ENCODE measurements at regions not wholly inside any gene's neighbourhood (a gene's known extent, or its start where the extent isn't known, plus 50 kb on each side); places are given as distances from the start of the nearest gene placed in this dataset.
"Not testable (repeated sequence)": the region's sequence is repeated elsewhere in the genome, so short reads cannot be mapped to it uniquely, and the experiment has no call there.

- Histone ChIP-seq H3K4me3 (no peak overlapping the region), H3K9me3 (replicated peaks) (peaks cover 4% of the 10 kb centered on the region; the same call in 1 of the 2 replicates), H3K36me3 (no peaks in the 10 kb centered on the region), H3K4me1 (peaks cover 7% of the 10 kb centered on the region; the same call in 1 of the 2 replicates), H3K27ac (no peak overlapping the region), H3K27me3 (no peaks in the 10 kb centered on the region)
- no peak for DNase-seq
Observed at GRCh38 chr4:30555775-30556174, 164.4 kb upstream of the PCDH7 start.

GRCh38 chr4:30559481-30559880 is 160.7 kb upstream of the PCDH7 start:
- Histone ChIP-seq H3K36me3 (no peaks in the 10 kb centered on the region; the same call in 1 of the 2 replicates), H3K27me3 (no peaks in the 10 kb centered on the region), H3K9me3 (replicated peaks) (peaks cover 4% of the 10 kb centered on the region; the same call in 1 of the 2 replicates), H3K4me1 (no peaks in the 10 kb centered on the region; the same call in 1 of the 2 replicates), H3K4me3 (no peak overlapping the region), H3K27ac (no peak overlapping the region)
- DNase-seq = peak; percentile 32 to 57

DNA sequence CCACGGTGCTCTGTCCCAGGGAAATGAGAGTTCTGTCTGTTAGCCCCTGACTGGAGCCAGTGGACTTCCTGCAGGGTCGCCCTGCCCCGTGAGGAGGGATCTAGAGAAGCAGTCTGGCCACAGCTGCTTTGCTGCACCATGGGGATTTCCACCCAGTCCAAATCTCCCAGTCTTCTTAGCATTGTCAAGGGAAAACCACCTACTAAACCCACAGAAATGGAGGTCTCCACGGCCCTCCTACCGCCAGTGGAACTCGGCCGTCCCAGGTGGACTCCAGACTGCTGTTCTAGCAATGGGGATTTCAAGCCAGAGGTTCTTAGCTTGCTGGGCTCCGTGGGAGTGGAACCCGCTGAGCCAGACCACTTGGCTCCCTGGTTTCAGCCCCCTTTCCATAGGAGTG is 133.3 kb upstream of the PCDH7 start:
- H3K36me3 ChIP-seq = no peaks in the 10 kb centered on the region
- no peak for DNase-seq
- H3K4me1 ChIP-seq = no peaks in the 10 kb centered on the region
- peaks cover 3% of the 10 kb centered on the region for H3K9me3 ChIP-seq (replicated peaks)
- H3K4me3 ChIP-seq = no peak overlapping the region
- H3K27ac ChIP-seq = no peak overlapping the region
- no peaks in the 10 kb centered on the region for H3K27me3 ChIP-seq

DNA sequence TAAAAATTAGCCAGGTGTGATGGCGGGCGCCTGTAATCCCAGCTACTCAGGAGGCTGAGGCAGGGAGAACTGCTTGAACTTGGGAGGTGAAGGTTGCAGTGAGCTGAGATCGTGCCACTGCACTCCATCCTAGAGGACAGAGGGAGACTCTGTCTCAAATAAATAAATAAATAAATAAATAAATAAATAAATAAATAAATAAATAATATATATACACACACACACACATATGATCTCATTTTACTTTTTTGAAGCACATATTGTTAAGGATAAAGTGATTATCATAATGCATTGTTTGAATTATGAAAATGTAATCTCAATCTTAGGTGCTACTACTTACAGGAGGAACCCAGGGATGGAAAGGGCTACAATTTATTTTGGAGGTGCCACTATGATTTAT is 130.5 kb upstream of the PCDH7 start:
- DNase-seq; H3K9me3 ChIP-seq (replicated peaks); H3K4me3 ChIP-seq; H3K27ac ChIP-seq; H3K27me3 ChIP-seq; H3K4me1 ChIP-seq; H3K36me3 ChIP-seq: not testable (repeated sequence)

DNA sequence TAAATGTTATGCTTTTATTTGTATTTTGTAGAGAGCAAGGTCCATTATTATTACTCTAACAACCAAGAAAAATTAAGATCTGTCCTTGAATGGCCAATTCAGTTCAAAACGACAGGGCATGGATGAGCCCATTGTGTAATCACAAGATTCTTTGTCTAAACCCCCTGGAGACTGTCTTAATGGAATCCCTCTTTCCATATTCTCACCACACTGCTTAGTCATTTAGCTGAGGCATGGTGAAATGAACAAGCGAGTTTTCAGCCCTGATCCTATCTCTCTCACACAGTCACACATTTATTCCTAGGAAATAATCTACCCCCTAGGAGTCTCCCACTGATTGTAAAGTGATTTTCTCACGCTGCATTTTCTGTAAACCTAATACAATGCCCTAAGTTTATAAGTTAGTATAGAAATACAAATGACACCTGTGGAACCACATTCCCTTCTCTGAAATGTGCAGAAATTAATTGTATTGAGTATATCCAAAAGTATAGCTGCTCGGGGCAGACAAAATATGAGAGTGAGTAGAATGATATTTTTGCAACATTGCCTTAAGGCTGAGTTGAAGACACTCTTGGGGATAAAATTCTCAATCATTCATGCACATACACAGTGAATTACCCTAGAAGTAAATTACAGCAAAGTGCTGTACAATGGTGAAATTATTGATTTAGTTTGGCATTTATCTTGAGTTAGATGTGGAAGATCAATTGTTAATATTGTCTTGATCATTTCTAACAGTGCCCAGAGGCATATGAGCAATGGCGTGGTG is 119.7 kb upstream of the PCDH7 start:
- H3K27ac ChIP-seq = no peak overlapping the region
- no peaks in the 10 kb centered on the region for H3K36me3 ChIP-seq
- no peak overlapping the region for H3K4me3 ChIP-seq
- peaks cover 16% of the 10 kb centered on the region for H3K4me1 ChIP-seq
- no peaks in the 10 kb centered on the region for H3K27me3 ChIP-seq
- DNase-seq = peak in 1 of 2 experiments; percentile 45
- H3K9me3 ChIP-seq (replicated peaks) = no peaks in the 10 kb centered on the region; the same call in 1 of the 2 replicates

GRCh38 chr4:30601070-30601865 is 118.9 kb upstream of the PCDH7 start:
- H3K27me3 ChIP-seq = no peaks in the 10 kb centered on the region
- no peak overlapping the region for H3K4me3 ChIP-seq
- no peak overlapping the region for H3K27ac ChIP-seq
- no peaks in the 10 kb centered on the region for H3K36me3 ChIP-seq
- H3K4me1 ChIP-seq = peaks cover 17% of the 10 kb centered on the region
- DNase-seq = no peak
- H3K9me3 ChIP-seq (replicated peaks) = no peaks in the 10 kb centered on the region; the same call in 1 of the 2 replicates

DNA sequence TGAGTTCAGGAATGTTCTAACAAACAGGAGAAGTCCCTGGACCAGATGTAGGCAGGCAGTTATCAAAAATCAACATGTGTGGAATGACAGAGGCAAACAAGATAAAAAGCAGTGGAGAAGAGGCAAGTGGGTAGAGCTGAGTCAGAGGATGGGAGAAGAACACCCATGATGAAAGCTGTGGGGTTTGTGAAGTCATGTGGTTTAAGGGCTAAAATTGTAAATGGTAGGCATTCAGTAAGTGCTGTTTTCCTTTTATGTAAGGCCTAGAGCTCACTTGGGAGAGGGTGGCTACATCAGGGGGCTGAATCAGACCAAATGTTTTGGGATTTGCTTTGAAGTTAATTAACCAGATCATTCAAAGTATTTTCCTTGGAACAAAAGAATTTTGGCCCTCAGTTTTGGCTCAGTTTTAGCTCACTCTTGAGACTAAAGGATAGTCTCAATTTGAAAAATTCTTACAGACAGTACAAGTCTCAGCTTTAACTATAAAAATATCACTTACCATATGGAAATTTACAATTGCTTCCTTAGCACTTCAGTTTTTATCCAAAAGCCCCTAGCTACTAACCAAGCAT is 114.5 kb upstream of the PCDH7 start:
- Histone ChIP-seq H3K9me3 (replicated peaks) (peaks cover 6% of the 10 kb centered on the region; the same call in 1 of the 2 replicates), H3K4me1 (peaks cover 8% of the 10 kb centered on the region), H3K36me3 (no peaks in the 10 kb centered on the region), H3K4me3 (no peak overlapping the region), H3K27ac (peak overlapping the region; percentile 6; the same call in 1 of the 2 replicates), H3K27me3 (no peaks in the 10 kb centered on the region)
- DNase-seq = peak; percentile 22 to 40

- H3K27me3 ChIP-seq = no peaks in the 10 kb centered on the region
- peaks cover 6% of the 10 kb centered on the region; the same call in 1 of the 2 replicates for H3K9me3 ChIP-seq (replicated peaks)
- H3K27ac ChIP-seq = no peak overlapping the region
- no peak overlapping the region for H3K4me3 ChIP-seq
- peaks cover 6% of the 10 kb centered on the region for H3K4me1 ChIP-seq
- no peaks in the 10 kb centered on the region for H3K36me3 ChIP-seq
- no peak for DNase-seq
Observed at GRCh38 chr4:30610361-30610760, 109.8 kb upstream of the PCDH7 start.

DNA sequence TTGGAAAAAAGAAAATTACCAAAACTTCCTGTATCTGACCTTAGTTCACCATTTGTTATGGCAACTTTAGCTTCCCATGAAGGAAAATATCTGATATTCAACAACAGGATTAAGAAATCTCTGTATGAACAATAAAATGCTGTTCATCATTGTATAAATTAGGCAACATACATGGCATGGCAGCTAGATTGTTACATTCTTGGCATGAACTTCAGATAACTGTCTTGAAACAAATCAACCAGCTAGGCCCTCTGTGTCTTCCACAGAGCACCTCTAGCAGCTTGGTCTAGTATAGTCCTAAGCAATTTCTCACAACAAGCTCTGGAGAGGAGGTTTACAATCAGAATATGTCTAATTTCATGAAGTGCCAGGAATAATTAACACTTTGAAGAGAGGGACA is 105.4 kb upstream of the PCDH7 start:
- Histone ChIP-seq H3K9me3 (replicated peaks) (no peaks in the 10 kb centered on the region; the same call in 1 of the 2 replicates), H3K27ac (no peak overlapping the region), H3K4me3 (no peak overlapping the region), H3K27me3 (no peaks in the 10 kb centered on the region), H3K36me3 (no peaks in the 10 kb centered on the region), H3K4me1 (peaks cover 6% of the 10 kb centered on the region)
- DNase-seq = no peak

- Histone ChIP-seq H3K27me3 (no peaks in the 10 kb centered on the region), H3K27ac (no peak overlapping the region), H3K9me3 (replicated peaks) (no peaks in the 10 kb centered on the region; the same call in 1 of the 2 replicates), H3K4me3 (no peak overlapping the region), H3K4me1 (peaks cover 30% of the 10 kb centered on the region), H3K36me3 (no peaks in the 10 kb centered on the region)
- no peak for DNase-seq
Observed at GRCh38 chr4:30616942-30617646, 103.1 kb upstream of the PCDH7 start.

DNA sequence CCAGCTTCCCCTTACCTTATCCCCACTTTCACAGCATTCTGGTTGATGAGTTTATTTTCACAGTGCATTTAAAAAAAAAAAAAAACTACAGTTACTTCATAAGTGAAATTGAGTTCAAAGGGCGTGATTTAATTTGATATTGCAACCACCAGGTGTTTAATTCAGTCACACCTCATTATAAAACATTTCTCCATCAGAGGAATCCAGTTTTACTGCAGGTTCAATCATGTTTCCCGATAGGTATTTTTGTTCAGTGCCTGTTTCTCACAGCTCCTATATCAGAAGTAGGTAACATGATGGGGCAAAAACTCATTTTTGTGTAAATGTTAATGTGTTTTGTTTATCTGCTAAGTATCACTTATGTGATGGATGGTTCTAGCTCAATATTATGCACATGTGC is 102.3 kb upstream of the PCDH7 start:
- no peak overlapping the region for H3K27ac ChIP-seq

DNA sequence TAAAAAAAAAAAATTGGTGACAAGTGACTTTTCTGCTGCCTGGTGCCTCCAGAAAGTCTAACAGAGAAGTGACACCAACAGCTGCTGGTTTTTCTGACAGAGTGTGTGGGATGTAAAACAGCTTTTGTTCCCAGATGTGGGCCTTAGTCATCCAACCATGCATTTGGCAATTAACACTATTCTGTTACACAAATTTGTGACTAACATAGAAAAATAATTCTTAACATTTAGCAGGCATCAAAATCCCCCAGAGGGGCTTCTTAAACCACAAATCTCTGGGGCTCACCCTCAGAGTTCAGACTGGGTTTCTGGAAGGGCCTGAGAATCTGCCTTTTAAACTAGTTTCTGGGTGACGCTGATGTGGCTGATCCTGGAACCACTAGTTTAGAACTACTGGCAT is 100.5 kb upstream of the PCDH7 start:
- H3K36me3 ChIP-seq = no peaks in the 10 kb centered on the region
- peak; percentile 88 to 97 for DNase-seq
- H3K9me3 ChIP-seq (replicated peaks) = no peaks in the 10 kb centered on the region
- H3K4me1 ChIP-seq = peaks cover 33% of the 10 kb centered on the region
- no peak overlapping the region for H3K4me3 ChIP-seq
- H3K27ac ChIP-seq = peak overlapping the region; percentile 84
- no peaks in the 10 kb centered on the region for H3K27me3 ChIP-seq

More for the DNA sequence above, 102.3 kb upstream of the PCDH7 start:
- Histone ChIP-seq H3K36me3 (no peaks in the 10 kb centered on the region), H3K27me3 (no peaks in the 10 kb centered on the region), H3K9me3 (replicated peaks) (no peaks in the 10 kb centered on the region; the same call in 1 of the 2 replicates), H3K4me1 (peaks cover 33% of the 10 kb centered on the region), H3K4me3 (no peak overlapping the region)
- no peak for DNase-seq

DNA sequence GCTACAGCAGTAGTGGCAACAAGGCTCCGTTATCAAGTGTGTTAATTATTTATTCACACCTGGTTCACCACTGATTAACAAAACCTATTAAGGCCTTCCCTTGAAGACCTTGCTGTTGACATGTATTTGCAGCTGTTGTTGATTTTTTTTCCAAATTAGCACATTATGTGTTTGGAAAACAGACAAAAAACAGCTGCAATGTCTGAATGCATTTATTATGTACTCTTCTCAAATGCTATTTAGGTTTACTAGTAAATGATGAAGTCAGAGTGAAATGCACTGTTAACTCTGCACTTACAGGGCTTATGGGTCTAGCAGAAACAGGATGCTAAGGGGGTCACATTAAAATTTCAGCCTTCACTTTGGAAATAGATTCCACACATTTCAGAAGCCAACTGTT is 99.5 kb upstream of the PCDH7 start:
- H3K27ac ChIP-seq = peak overlapping the region; percentile 84
- H3K4me1 ChIP-seq = peaks cover 33% of the 10 kb centered on the region
- DNase-seq = peak; percentile 19 to 83

DNA sequence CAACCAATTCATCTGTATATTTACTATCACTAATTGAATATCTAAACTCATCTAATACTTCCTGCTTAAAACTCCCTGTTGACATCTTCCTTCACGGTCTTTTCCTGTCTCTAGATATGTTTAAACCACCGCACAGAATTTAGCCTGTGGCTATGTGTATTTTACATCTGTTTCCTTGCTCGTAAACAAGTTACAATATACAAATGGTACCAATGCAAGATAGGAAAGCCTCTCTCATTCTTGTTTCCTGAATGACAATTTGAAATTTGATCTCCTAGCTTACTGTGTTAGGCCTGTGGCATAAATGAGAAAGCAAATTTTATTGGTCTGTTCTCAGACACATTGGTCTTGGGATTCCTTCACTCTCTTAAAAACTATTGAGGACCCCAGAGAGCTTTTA is 89.7 kb upstream of the PCDH7 start:
- Histone ChIP-seq H3K4me3 (no peak overlapping the region), H3K27ac (no peak overlapping the region), H3K4me1 (peaks cover 3% of the 10 kb centered on the region), H3K9me3 (replicated peaks) (peaks cover 18% of the 10 kb centered on the region), H3K36me3 (no peaks in the 10 kb centered on the region), H3K27me3 (no peaks in the 10 kb centered on the region)
- peak; percentile 14 to 64 for DNase-seq

More for the DNA sequence above, 99.5 kb upstream of the PCDH7 start:
- no peaks in the 10 kb centered on the region for H3K27me3 ChIP-seq
- H3K9me3 ChIP-seq (replicated peaks) = no peaks in the 10 kb centered on the region
- no peak overlapping the region for H3K4me3 ChIP-seq
- H3K36me3 ChIP-seq = no peaks in the 10 kb centered on the region

Data from SJCRH30 (cell line).